Calu3 (cell line): ENCODE measurements at regions not wholly inside any gene's neighbourhood (a gene's known extent, or its start where the extent isn't known, plus 50 kb on each side); places are given as distances from the start of the nearest gene placed in this dataset.
"Not testable (repeated sequence)": the region's sequence is repeated elsewhere in the genome, so short reads cannot be mapped to it uniquely, and the experiment has no call there.

ENCODE experiments used
- BruUV-seq: library from RNA; stranded (reverse); fragments of 400-500 nt; replicated peaks from 2 replicates; lab custom pipeline; 2021; lab: Mats Ljungman, UMichigan
- CTCF ChIA-PET: fragments of 300-600 bp; sonication (Branson Sonifier 250); formaldehyde crosslinking; loops from one replicate; lab custom pipeline; 2022; ENCODE audit warnings: antibody characterized with exemption; lab: Charles Lee
- DNase-seq: peaks from one replicate; pipeline ENCODE4 v3.0.0; 2022
- H3K27ac Mint-ChIP-seq: one replicate; pipeline ENCODE4 v1.8.0; 2022; ENCODE audit warnings: mixed read lengths; ENCODE audit not compliant: unreplicated experiment
- H3K27me3 Mint-ChIP-seq: one replicate; pipeline ENCODE4 v1.8.0; 2022; ENCODE audit warnings: mixed read lengths; ENCODE audit not compliant: unreplicated experiment
- H3K36me3 Mint-ChIP-seq: one replicate; pipeline ENCODE4 v1.8.0; 2022; ENCODE audit warnings: mild to moderate bottlenecking, moderate library complexity, mixed read lengths; ENCODE audit not compliant: insufficient read depth, unreplicated experiment
- H3K4me1 Mint-ChIP-seq: one replicate; pipeline ENCODE4 v1.8.0; 2022; ENCODE audit warnings: mild to moderate bottlenecking, low read depth, mixed read lengths; ENCODE audit not compliant: unreplicated experiment
- H3K4me3 Mint-ChIP-seq: one replicate; pipeline ENCODE4 v1.8.0; 2022; ENCODE audit warnings: mild to moderate bottlenecking, low read depth, moderate library complexity, mixed read lengths; ENCODE audit not compliant: unreplicated experiment
- H3K9me3 Mint-ChIP-seq: one replicate; pipeline ENCODE4 v1.8.0; 2022; ENCODE audit warnings: low read depth, mixed read lengths; ENCODE audit not compliant: unreplicated experiment
- CTCF ChIP-seq: fragments of 200-600 bp; IDR thresholded peaks from one replicate; pipeline ENCODE4 v1.8.0; 2022; ENCODE audit warnings: antibody characterized with exemption; ENCODE audit not compliant: unreplicated experiment
- intact Hi-C: fragments of 100-400 bp; cut with micrococcal nuclease; formaldehyde crosslinking; loops from one replicate; pipeline ENCODE4 v1.10.0; 2022; ENCODE audit not compliant: unreplicated experiment

- no peak overlapping the region for H3K4me3 Mint-ChIP-seq
- intact Hi-C loops: no loop called here
- no peaks in the 10 kb centered on the region for H3K36me3 Mint-ChIP-seq
- H3K27me3 Mint-ChIP-seq: no peaks in the 10 kb centered on the region
- no peaks in the 10 kb centered on the region for H3K9me3 Mint-ChIP-seq
- CTCF ChIA-PET: no interaction called here
- no peak overlapping the region for H3K27ac Mint-ChIP-seq
- BruUV-seq: no TSS peak
- H3K4me1 Mint-ChIP-seq: peaks cover 9% of the 10 kb centered on the region
- DNase-seq: no peak
- no peak for TF ChIP-seq CTCF
Observed at GRCh38 chr9:26789959-26790358, 102.6 kb downstream of the CAAP1 start.

DNA sequence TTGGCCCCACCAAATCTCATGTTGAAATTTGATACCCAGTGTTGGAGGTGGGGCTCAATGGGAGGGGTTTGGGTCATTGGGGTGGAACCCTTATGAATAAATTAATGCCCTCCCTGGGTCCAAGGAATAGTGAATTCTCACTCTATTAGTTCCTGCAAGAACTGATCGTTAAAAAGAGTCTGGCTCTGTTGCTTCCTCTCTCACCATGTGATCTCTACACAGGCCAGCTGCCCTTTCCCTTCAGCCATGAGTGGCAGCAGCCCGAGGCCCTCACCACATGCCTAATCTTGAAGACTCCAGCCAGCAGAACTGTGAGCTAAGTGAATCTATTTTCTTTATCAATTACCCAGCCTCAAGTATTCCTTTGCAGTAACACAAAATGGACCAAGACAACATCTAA lies 106.0 kb downstream of the CAAP1 start:
- BruUV-seq: no TSS peak

GRCh38 chr9:26782899-26783298 lies 109.7 kb downstream of the CAAP1 start:
- H3K36me3 Mint-ChIP-seq: no peaks in the 10 kb centered on the region
- no peak overlapping the region for H3K27ac Mint-ChIP-seq
- no peak for DNase-seq
- CTCF ChIA-PET: no interaction called here
- no peaks in the 10 kb centered on the region for H3K4me1 Mint-ChIP-seq
- no peak overlapping the region for H3K4me3 Mint-ChIP-seq
- TF ChIP-seq CTCF: no peak
- no peaks in the 10 kb centered on the region for H3K9me3 Mint-ChIP-seq
- intact Hi-C loops: no loop called here
- no TSS peak for BruUV-seq
- no peaks in the 10 kb centered on the region for H3K27me3 Mint-ChIP-seq

More for the DNA sequence above, 106.0 kb downstream of the CAAP1 start:
- no peak for TF ChIP-seq CTCF
- Mint-ChIP-seq H3K9me3 (no peaks in the 10 kb centered on the region), H3K27me3 (no peaks in the 10 kb centered on the region), H3K4me3 (no peak overlapping the region), H3K4me1 (peaks cover 9% of the 10 kb centered on the region), H3K36me3 (no peaks in the 10 kb centered on the region), H3K27ac (no peak overlapping the region)
- intact Hi-C loops: no loop called here
- DNase-seq: no peak
- CTCF ChIA-PET: no interaction called here

- BruUV-seq: no TSS peak
- H3K27ac Mint-ChIP-seq: no peak overlapping the region
- CTCF ChIA-PET: no interaction called here
- H3K4me1 Mint-ChIP-seq: no peaks in the 10 kb centered on the region
- no peak overlapping the region for H3K4me3 Mint-ChIP-seq
- intact Hi-C loops: no loop called here
- TF ChIP-seq CTCF: no peak
- H3K36me3 Mint-ChIP-seq: no peaks in the 10 kb centered on the region
- no peaks in the 10 kb centered on the region for H3K9me3 Mint-ChIP-seq
- DNase-seq: no peak
- no peaks in the 10 kb centered on the region for H3K27me3 Mint-ChIP-seq
Observed at GRCh38 chr9:26781906-26782305, 110.7 kb downstream of the CAAP1 start.

DNA sequence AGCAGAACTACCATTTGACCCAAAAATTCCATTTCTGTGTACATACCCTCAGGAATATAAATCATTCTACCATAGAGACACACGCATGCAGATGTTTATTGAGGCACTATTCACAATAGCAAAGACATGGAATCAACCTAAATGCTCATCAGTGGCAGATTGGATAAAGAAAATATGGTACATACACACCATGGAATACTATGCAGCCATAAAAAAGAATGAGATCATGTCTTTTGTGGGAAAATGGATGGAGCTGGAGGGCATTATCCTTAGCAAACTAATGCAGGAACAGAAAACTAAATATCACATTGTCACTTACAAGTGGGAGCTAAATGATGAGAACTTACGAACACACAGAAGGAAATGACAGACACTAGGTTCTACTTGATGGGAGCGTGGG lies 112.3 kb downstream of the CAAP1 start:
- intact Hi-C loops, H3K27ac Mint-ChIP-seq, H3K4me3 Mint-ChIP-seq, BruUV-seq, DNase-seq, H3K4me1 Mint-ChIP-seq, H3K9me3 Mint-ChIP-seq, CTCF ChIA-PET, H3K36me3 Mint-ChIP-seq, H3K27me3 Mint-ChIP-seq: not testable (repeated sequence)
